Right lobe of liver (tissue), 6 donors: ENCODE measurements at regions not wholly inside any gene's neighbourhood (a gene's known extent, or its start where the extent isn't known, plus 50 kb on each side); places are given as distances from the start of the nearest gene placed in this dataset.

ENCODE experiments used
- ATAC-seq, 4 donors: fragments of 200-7000 bp; cut with Tn5 transposase; one replicate each; pipeline ENCODE4 v1.9.1; 2020; ENCODE audit warnings: mild to moderate bottlenecking in 4 of 4, moderate library complexity in 4 of 4
- DNase-seq, 3 donors: peaks; one replicate each; pipeline ENCODE4 v3.0.0-alpha.2; 2020
- H3K27ac ChIP-seq, 3 donors: fragments of 200-600 bp; one replicate each; pipeline ENCODE4 v1.8.0; 2022
- H3K27me3 ChIP-seq, 2 donors: fragments of 200-600 bp; one replicate each; pipeline ENCODE4 v1.8.0; 2022
- H3K36me3 ChIP-seq, 4 donors: fragments of 200-600 bp; sonication (generic) in 1 of 4; one replicate each; pipeline versions ENCODE4 v1.5.1 to v1.8.0; 2017 to 2022; ENCODE audit warnings: control low read depth in 1 of 4
- H3K4me1 ChIP-seq, 4 donors: fragments of 200-600 bp; sonication (generic) in 1 of 4; one replicate each; pipeline versions ENCODE4 v1.5.1 to v1.8.0; 2017 to 2022; ENCODE audit warnings: control low read depth in 1 of 4
- H3K4me3 ChIP-seq, 3 donors: fragments of 200-600 bp; one replicate each; pipeline ENCODE4 v1.8.0; 2022
- H3K9me3 ChIP-seq, 4 donors: fragments of 200-600 bp; sonication (generic) in 1 of 4; one replicate each; pipeline versions ENCODE4 v1.5.1 to v1.8.0; 2017 to 2022; ENCODE audit warnings: control low read depth in 1 of 4
- POLR2A ChIP-seq: fragments of 450-650 bp; IDR thresholded peaks from one replicate; pipeline ENCODE4 v1.6.1; 2017; ENCODE audit warnings: antibody characterized with exemption, mild to moderate bottlenecking
- WGBS: methylation state at CpG from one replicate; pipeline ENCODE4 v1.1.6; 2018; ENCODE audit warnings: low coverage, low lambda C conversion rate; ENCODE audit not compliant: insufficient coverage; ENCODE audit errors: missing lambda C conversion rate; 5-methylcytosine and 5-hydroxymethylcytosine counted together
- intact Hi-C, 2 donors: fragments of 100-400 bp; cut with DNase I; formaldehyde crosslinking; loops; one replicate each; pipeline versions ENCODE4 v1.11.2 to v1.14.1; 2022
- TF ChIP-seq, protein P1 (sequence below), 4 donors: fragments of 200-600 bp in 3 of 4; fragments of 450-650 bp in 1 of 4; IDR thresholded peaks; one replicate each; pipeline versions ENCODE4 v1.5.1 to v1.8.0; 2016 to 2022; ENCODE audit warnings: antibody characterized with exemption in 4 of 4, mild to moderate bottlenecking in 2 of 4
- donor health status: DM: no; HTN: yes; CAD: no.
- donor health status: DM: no; HTN: no; CAD: no.
- donor health status: DM: no; HTN: no; CAD: no.
- donor health status: DM: no; HTN: yes; CAD: no.
- donor health status: DM: no; HTN: yes; CAD: no.

DNA sequence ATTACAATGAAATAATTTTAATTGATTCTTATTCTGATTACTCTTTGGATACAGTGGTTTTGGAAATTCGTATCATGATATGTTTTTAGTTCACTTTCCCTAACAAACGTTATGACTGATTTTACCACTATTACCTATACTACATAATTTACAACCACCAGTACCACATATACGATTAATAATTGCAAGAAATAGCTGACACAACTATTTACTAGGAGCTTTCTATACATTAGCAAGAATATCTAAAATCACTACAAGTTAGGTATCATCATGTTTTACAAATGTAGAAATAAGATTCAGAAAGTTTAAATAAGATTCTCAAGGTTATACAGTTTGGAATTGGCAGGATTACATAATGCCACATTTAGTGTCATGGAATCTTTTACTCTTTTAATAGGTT is 1401.1 kb upstream of the RAG2 start:
- Histone ChIP-seq H3K9me3 (no peaks in the 10 kb centered on the region), H3K4me3 (no peak overlapping the region), H3K4me1 (no peaks in the 10 kb centered on the region), H3K27me3 (no peaks in the 10 kb centered on the region), H3K27ac (no peak overlapping the region), H3K36me3 (no peaks in the 10 kb centered on the region)
- WGBS, result 28% methylated on average over 3 of the region's 3 CpGs
- ATAC-seq, result no peak
- DNase-seq, result no peak
- TF ChIP-seq, protein P1, sequence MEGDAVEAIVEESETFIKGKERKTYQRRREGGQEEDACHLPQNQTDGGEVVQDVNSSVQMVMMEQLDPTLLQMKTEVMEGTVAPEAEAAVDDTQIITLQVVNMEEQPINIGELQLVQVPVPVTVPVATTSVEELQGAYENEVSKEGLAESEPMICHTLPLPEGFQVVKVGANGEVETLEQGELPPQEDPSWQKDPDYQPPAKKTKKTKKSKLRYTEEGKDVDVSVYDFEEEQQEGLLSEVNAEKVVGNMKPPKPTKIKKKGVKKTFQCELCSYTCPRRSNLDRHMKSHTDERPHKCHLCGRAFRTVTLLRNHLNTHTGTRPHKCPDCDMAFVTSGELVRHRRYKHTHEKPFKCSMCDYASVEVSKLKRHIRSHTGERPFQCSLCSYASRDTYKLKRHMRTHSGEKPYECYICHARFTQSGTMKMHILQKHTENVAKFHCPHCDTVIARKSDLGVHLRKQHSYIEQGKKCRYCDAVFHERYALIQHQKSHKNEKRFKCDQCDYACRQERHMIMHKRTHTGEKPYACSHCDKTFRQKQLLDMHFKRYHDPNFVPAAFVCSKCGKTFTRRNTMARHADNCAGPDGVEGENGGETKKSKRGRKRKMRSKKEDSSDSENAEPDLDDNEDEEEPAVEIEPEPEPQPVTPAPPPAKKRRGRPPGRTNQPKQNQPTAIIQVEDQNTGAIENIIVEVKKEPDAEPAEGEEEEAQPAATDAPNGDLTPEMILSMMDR (IDR thresholded peaks at IDR 0.05), result no peak
- TF ChIP-seq POLR2A, result no peak
- intact Hi-C loops, result no loop called here

DNA sequence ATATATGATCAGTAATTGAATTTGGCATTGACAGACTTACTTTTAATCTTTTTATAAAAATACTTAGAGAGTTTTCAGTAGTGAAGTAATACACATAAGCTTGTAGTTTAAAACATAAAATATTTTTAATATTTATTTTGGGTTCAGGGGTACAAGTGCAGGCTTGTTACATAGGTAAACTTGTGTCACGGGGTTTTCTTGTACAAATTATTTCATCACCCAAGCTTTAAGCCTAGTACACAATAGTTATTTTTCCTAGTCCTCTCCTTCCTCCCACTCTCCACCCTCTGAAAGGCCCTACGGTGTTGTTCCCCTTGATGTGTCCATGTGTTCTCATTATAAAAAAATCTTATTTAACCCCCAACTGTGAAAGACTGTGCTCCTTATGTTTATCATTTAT is 1397.8 kb upstream of the RAG2 start:
- ATAC-seq, result no peak
- TF ChIP-seq POLR2A, result no peak
- TF ChIP-seq, protein P1 (IDR thresholded peaks at IDR 0.05), result no peak
- WGBS, result 63% methylated on average over 2 of the region's 2 CpGs

DNA sequence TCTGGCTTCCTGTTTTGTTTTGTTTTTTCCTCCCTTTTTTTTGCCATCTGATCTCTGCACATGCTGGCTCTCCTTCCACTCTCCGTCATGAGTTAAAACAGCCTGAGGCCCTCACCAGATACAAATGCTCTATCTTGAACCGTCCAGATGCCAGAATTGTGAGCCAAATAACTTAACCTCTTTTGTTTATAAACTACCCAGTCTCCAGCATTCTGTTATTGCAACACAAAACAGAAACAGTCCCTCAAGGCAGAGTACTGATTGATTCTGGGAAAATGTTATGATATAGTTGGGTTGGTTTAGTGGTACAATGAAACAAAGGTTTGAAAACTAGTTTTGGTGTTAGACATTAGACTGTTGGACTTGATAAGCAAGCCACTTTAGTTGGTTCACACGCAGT is 1390.0 kb upstream of the RAG2 start:
- 30% methylated on average over 3 of the region's 3 CpGs for WGBS
- no peak for DNase-seq
- H3K27me3 ChIP-seq, result no peaks in the 10 kb centered on the region
- no peak overlapping the region for H3K4me3 ChIP-seq
- H3K9me3 ChIP-seq, result peaks cover 0 to 4% (median 0%) of the 10 kb centered on the region in 4 donors
- intact Hi-C loops, result no loop called here
- no peak overlapping the region for H3K27ac ChIP-seq
- H3K4me1 ChIP-seq, result no peaks in the 10 kb centered on the region
- H3K36me3 ChIP-seq, result no peaks in the 10 kb centered on the region
- no peak for TF ChIP-seq POLR2A
- ATAC-seq, result peak in 1 of 4 donors; percentile 35

More for the DNA sequence above, 1397.8 kb upstream of the RAG2 start:
- Histone ChIP-seq H3K27ac (no peak overlapping the region), H3K9me3 (peaks cover 0 to 5% (median 0%) of the 10 kb centered on the region in 4 donors), H3K36me3 (no peaks in the 10 kb centered on the region), H3K4me3 (no peak overlapping the region), H3K4me1 (no peaks in the 10 kb centered on the region), H3K27me3 (no peaks in the 10 kb centered on the region)
- no peak for DNase-seq
- intact Hi-C loops, result no loop called here

DNA sequence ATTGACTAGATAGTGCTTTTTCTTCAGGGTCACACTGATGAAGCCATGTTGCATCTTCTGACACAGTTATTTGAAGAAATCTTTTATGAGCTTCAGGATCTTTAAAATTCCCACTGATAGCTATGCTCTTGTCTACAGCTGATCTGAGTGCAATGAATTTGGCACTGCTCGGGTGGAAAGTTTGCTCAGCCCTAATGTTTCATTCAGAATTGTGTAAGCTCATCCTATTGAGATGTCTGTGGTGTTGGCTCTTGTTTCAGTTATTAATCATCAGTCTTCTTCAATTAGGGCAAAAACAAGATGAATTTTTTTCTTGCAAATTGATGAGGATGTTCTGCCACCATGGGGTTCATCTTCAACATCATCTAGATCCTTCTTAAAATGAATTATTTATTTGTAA is 1387.0 kb upstream of the RAG2 start:
- DNase-seq (no peak), ATAC-seq (no peak)
- no peaks in the 10 kb centered on the region for H3K4me1 ChIP-seq
- no peaks in the 10 kb centered on the region for H3K27me3 ChIP-seq
- no peaks in the 10 kb centered on the region for H3K9me3 ChIP-seq
- no peaks in the 10 kb centered on the region for H3K36me3 ChIP-seq
- 33% methylated on average over 1 of the region's 1 CpG for WGBS
- H3K4me3 ChIP-seq, result no peak overlapping the region
- TF ChIP-seq POLR2A, result no peak
- TF ChIP-seq, protein P1 (IDR thresholded peaks at IDR 0.05), result no peak
- intact Hi-C loops, result no loop called here
- H3K27ac ChIP-seq, result no peak overlapping the region

DNA sequence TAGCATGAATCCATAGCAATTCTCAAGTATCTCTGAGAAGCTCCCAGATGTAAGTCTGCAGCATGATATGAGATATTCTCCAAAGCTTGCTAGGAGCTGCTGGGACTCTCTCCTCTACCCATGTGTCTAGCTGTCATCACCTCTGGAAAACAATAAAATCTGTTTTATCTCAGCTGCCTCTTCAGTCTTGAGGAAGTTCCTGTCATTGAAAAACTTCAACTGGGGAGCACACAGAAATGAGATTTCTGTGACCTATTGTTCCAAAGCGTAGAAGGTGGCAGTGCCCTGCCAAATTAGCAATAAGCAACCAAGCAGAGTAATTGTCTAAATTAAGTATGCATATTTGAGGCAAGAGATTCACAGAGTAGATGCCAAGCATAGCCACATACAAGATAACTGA is 1380.6 kb upstream of the RAG2 start:
- no peaks in the 10 kb centered on the region for H3K36me3 ChIP-seq
- H3K27me3 ChIP-seq, result no peaks in the 10 kb centered on the region
- H3K9me3 ChIP-seq, result no peaks in the 10 kb centered on the region
- no peak for ATAC-seq
- no peak for TF ChIP-seq POLR2A
- TF ChIP-seq, protein P1 (IDR thresholded peaks at IDR 0.05), result no peak
- H3K27ac ChIP-seq, result no peak overlapping the region
- intact Hi-C loops, result no loop called here
- no peak for DNase-seq
- no peak overlapping the region for H3K4me3 ChIP-seq
- 6% methylated on average over 1 of the region's 1 CpG for WGBS
- no peaks in the 10 kb centered on the region for H3K4me1 ChIP-seq
